ENCODE measurements at regions not wholly inside any gene's neighbourhood (a gene's known extent, or its start where the extent isn't known, plus 50 kb on each side); places are given as distances from the start of the nearest gene placed in this dataset.

DNA sequence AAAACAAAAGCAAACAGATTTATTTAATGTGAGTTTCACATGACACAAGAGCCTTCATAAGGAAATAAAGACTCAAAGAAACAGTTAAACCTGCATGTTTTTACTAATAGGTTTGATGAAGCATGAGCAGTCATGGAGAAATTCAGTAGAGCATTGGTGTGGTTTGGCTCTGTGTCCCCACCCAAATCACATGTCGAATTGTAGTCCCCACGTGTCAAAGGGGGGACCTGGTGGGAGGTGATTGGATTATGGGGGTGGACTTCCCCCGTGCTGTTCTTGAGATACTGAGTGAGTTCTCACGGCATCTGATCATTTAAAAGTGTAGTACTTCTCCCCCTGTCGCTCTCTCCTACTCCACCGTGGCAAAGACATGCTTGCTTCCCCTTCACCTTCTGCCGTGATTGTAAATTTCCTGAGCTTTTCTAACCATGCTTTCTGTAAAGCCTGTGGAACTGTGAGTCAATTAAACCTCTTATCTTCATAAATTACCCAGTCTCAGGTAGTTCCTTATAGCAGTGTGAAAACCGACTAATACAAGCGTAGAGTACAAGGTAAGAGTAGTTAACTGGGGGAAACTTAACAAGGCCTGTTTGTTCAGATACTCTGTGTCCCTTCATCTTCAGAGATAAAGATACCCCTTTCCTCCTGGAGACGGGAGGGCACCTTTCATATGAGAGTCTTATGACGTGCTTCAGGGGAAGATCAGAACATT, 354.8 kb downstream of the SIPA1L2 start:
- CTCF ChIA-PET = no interaction called here
- Histone ChIP-seq H3K9me3 (ENCODE audit: control insufficient read depth, insufficient read depth, low read depth, low read length) (no peaks in the 10 kb centered on the region), H3K4me1 (ENCODE audit: control insufficient read depth, insufficient read depth, low read length) (no peaks in the 10 kb centered on the region), H3K4me3 (ENCODE audit: low read depth in 2 of 2, low read length in 2 of 2) (no peak overlapping the region), H3K36me3 (ENCODE audit: control insufficient read depth, insufficient read depth, low read length) (no peaks in the 10 kb centered on the region), H3K27me3 (ENCODE audit: control insufficient read depth, insufficient read depth, low read length) (no peaks in the 10 kb centered on the region), H3K27ac (ENCODE audit: low read length) (no peak overlapping the region)
- ATAC-seq (no peak), DNase-seq (ENCODE audit: low read depth, low spot score) (no peak)
- intact Hi-C loops (cut with micrococcal nuclease; ENCODE audit: unreplicated experiment) = no loop called here
- POLR2A ChIA-PET = no interaction called here
- BruUV-seq (replicated peaks) = no TSS peak
- in situ Hi-C loops (cut with HindIII; ENCODE audit: low pct_unique_long_range_greater_than_20kb, low sequenced_read_pairs) = no loop called here
- no peak for TF ChIP-seq POLR2AphosphoS5 (IDR thresholded peaks at IDR 0.05; ENCODE audit: low read depth, low read length)
- TF ChIP-seq SIN3A (IDR thresholded peaks at IDR 0.05; ENCODE audit: borderline replicate concordance, insufficient read depth, low read depth, low read length) = no peak
- no peak for TF ChIP-seq REST (IDR thresholded peaks at IDR 0.05; ENCODE audit: insufficient read depth in 1 of 2, low read depth in 2 of 2, low read length in 1 of 2)
- TF ChIP-seq CTCF (IDR thresholded peaks at IDR 0.05) = no peak
- no peak for TF ChIP-seq TCF7L2 (IDR thresholded peaks at IDR 0.05; ENCODE audit: low read depth, low read length)

DNA sequence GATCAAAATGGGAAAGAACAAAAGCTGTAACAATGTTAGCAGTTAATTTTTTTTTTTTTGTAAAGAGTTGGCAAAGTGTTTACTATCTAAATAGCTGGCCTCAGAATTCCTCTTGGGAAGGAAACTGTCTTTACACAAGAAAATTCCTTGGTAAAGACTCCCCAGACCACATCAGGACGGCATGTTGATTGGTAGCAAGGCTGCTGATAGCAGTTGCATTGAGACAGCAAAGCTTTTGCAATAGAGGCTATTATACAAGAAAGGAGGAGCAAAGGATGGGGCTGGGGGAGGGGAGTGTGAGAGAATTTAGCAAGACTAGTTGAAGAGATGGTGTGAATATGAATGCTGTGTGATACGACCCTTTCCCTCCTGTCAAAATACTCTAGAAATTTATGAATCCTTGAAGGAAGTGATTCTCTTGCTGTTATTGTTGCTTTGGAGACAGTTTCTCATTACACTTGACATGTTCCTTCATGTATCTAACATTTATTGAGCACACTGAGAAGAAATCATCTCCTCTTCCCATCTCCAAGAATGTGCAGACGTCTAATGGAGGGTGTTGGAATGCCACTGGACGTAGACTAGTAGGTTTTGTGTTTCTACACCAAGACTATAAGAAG, 355.6 kb downstream of the SIPA1L2 start:
- no peaks in the 10 kb centered on the region for H3K4me1 ChIP-seq (ENCODE audit: control insufficient read depth, insufficient read depth, low read length)
- DNase-seq (ENCODE audit: low read depth, low spot score) (no peak), ATAC-seq (no peak)
- intact Hi-C loops (cut with micrococcal nuclease; ENCODE audit: unreplicated experiment) (no loop called here), in situ Hi-C loops (cut with HindIII; ENCODE audit: low pct_unique_long_range_greater_than_20kb, low sequenced_read_pairs) (no loop called here)
- H3K27me3 ChIP-seq (ENCODE audit: control insufficient read depth, insufficient read depth, low read length) = no peaks in the 10 kb centered on the region
- no peaks in the 10 kb centered on the region for H3K9me3 ChIP-seq (ENCODE audit: control insufficient read depth, insufficient read depth, low read depth, low read length)
- H3K36me3 ChIP-seq (ENCODE audit: control insufficient read depth, insufficient read depth, low read length) = no peaks in the 10 kb centered on the region
- POLR2A ChIA-PET = no interaction called here
- TF ChIP-seq SIN3A (IDR thresholded peaks at IDR 0.05; ENCODE audit: borderline replicate concordance, insufficient read depth, low read depth, low read length) (no peak), CTCF (IDR thresholded peaks at IDR 0.05) (no peak), TCF7L2 (IDR thresholded peaks at IDR 0.05; ENCODE audit: low read depth, low read length) (no peak), POLR2AphosphoS5 (IDR thresholded peaks at IDR 0.05; ENCODE audit: low read depth, low read length) (no peak), REST (IDR thresholded peaks at IDR 0.05; ENCODE audit: insufficient read depth in 1 of 2, low read depth in 2 of 2, low read length in 1 of 2) (no peak)
- CTCF ChIA-PET = interaction anchor here (0.7 kb wide), 1 partner anchor 14 kb away, joined by 4 read pairs; no protein-coding TSS in a partner anchor
- no TSS peak for BruUV-seq (replicated peaks)
- no peak overlapping the region for H3K27ac ChIP-seq (ENCODE audit: low read length)
- no peak overlapping the region for H3K4me3 ChIP-seq (ENCODE audit: low read depth in 2 of 2, low read length in 2 of 2)
